GM18519 (cell line): ENCODE measurements at regions not wholly inside any gene's neighbourhood (a gene's known extent, or its start where the extent isn't known, plus 50 kb on each side); places are given as distances from the start of the nearest gene placed in this dataset.
"Not testable (repeated sequence)": the region's sequence is repeated elsewhere in the genome, so short reads cannot be mapped to it uniquely, and the experiment has no call there.

Experiments used
- ATAC-seq: cut with Tn5 transposase; IDR thresholded peaks from one replicate; pipeline ENCODE4 v1.9.1; 2021; ENCODE audit warnings: mild to moderate bottlenecking, moderate library complexity; ENCODE audit not compliant: unreplicated experiment, low FRiP score

DNA sequence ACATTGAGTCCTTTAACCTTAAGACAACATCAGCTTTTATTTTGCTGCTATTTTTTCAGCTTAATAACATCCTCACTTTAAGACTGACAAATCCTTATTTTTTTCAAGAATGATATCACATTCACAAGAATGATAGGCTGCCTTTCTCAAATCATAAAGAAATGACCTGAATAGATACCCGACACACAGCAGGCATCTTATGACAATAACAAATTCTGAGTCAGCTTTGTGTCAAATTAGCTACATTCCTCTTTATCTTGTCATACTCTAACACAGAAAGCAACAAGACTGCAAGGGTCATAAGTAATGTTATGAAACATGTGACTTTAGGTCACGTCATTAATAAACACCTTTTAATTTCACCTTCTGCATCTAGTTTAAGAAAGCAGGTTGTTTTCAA, 2387.6 kb downstream of the PCDH7 start:
- ATAC-seq = no peak

DNA sequence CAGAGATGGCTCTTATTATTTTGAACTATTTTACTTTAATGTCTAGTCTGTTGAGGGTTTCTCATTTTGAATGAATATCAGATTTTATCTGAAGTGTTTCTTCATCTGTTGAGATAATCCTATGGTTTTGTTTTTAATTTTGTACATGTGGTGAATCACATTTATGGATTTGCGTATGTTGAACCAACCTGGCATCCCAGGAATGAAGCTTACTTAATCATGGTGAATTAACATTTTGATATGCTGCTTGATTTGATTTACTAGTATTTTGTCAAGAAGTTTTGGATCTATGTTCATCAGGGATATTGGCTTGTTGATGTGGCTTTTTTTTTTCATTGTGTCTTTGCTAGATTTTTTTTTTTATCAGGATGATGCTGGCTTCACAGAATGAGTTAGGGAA, 2390.9 kb downstream of the PCDH7 start:
- no peak for ATAC-seq

DNA sequence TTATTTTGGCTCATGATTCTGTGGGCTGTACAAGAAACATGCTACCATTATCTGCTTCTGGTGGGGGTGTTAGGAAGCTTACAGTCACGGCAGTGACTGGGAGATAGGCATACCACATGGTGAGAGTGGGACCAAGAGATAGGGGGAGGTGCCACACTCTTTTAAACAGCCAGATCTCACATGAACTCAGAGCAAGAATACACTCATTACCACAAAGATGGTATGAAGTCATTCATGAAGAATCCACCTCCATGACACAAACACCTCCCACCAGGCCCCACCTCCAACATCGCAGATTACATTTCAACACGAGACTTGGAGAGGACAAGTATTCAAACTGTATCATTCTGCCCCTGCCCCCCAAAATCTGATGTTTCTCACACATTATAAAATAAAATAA, 2396.7 kb downstream of the PCDH7 start:
- no peak for ATAC-seq

DNA sequence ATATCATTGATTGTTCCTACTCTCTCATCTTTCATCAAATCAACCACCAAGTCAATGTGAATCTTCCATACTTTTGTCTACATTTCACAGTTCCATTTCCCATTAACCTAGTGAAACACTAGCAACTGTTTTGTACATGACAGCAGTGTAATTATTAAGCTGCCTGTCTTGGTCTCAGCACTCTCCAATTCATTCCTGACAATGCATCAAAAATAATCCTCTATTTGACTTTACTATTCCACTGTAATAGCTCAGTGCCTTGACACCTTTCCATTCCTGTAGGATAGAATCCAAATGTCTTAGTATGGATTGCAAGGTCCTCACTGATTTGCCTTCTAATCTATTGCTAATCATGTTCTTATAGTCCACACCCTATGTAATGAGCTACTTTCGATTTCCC, 2405.8 kb downstream of the PCDH7 start:
- no peak for ATAC-seq

DNA sequence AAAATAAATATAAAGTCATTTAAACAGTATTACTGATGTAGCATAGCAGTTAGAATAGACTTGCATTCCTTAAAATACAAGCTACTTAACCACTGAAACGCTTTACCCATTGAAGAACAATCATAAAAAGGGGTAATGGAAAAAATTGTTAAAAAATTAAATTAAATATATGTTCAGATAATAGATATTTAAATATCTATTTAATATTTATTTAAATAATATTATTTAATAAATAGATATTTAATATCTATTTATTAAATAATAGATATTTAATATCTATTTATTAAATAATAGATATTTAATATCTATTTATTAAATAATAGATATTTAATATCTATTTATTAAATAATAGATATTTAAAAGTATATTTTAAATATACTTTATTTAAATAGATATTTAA, 2410.5 kb downstream of the PCDH7 start:
- not testable (repeated sequence) for ATAC-seq

DNA sequence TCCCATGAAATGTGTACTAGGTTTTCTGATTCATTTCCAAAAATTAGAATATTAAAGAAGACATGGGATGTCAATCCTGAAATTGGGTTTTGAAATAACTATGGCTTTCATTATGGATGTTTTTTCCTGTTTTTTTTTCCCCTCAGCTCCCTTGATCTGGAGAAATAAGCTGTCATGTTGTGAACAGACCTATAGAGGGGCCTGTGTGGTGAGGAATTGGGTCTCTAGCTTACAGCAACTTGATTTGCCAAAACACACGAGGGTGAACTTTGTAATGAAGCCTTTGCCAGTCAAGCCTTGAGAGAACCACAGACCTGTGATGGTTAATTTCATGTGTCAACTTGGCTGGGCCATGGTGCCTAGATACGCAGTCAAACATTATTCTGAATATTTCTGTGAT, 2413.6 kb downstream of the PCDH7 start:
- no peak for ATAC-seq

DNA sequence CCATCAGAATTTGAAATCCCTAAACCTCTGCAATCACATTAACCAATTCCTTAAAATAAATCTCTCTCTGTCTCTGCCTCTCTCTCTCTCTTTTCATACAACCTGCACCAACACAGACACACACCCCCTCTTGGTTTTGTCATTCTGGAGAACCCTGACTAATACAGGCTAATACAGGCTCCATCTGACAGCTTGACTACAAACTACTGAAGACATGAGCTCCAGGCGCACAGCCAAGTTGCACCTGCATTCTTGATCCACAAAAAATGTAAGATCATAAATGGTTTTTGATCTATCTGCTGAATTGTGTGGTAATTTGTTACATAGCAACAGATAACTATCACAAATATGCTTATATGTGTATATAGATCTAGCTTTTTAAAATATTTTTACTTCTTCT, 2414.2 kb downstream of the PCDH7 start:
- no peak for ATAC-seq

DNA sequence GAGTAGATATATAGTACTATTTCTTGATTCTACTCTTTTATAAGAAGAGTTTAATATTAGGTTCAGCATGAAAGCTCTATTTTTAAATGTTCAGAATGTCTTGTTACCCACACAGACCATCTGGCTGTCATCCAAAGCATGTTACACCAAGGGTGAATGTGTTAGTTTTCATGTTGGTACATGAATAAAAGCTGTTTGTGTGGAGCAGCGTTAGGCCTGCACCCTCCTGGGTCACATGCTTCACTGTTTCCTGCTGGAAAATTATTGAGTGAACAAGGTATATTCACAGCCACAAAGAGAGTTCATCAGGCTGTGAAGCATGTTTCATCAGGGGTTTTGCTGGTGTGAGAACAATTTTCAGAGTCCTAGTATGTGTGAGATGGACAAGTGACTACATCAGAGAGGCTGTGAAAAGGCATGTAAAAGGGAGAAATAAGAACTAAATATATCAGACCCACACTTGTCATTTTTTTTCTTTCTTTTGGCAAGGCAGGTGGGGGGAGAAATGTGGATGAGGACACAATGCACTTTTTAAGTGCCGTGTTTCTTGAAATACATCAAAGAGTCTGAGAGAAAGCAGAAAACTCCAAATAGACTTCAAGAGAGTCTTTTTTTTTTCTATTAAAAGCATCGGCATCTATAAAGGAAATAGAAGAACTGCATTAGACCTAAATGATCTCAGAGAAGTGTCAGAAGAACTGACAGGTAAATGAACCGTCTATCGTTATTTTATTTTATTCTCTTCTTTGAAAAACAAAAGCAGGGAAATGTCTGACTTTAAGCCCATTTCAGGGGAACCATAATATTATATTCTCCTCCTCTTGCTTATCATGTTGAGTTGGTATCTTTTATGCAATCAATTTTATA, 2429.7 kb downstream of the PCDH7 start:
- no peak for ATAC-seq

DNA sequence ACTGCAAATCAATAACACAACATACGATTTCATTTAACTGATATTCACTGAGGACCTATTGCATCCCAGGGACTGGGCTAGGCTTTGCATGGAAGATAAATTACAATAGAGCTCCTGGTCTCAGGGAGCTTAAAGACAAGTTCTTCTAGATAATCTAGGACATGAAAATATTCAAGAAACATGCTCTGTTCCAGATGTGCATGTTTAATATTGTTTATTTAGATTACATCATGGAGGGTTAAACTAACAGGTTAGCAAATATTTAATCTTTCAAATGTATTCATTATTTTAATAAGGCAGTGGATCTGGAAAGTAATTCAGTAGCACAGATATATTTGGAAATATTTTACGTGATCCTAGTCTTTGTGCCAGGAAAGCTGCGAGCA, 2430.3 kb downstream of the PCDH7 start:
- no peak for ATAC-seq

DNA sequence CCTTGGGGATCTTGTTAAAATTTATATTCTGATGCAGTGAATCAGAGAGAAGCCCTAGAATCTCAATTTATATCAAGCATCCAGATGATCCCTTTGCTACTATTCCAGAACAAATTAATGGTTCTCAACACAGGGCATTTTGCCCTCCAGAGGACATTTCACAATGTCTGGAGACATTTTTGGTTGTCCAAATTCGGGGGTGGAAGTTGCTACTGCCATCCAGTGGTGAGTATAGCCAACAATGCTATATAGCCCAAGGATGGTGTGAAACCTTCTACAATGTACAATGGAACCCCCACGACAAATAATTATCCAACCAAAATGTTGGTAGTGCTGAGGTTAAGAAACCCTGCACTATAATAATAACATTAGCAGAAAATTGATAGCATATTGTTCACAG, 2440.0 kb downstream of the PCDH7 start:
- ATAC-seq = no peak

DNA sequence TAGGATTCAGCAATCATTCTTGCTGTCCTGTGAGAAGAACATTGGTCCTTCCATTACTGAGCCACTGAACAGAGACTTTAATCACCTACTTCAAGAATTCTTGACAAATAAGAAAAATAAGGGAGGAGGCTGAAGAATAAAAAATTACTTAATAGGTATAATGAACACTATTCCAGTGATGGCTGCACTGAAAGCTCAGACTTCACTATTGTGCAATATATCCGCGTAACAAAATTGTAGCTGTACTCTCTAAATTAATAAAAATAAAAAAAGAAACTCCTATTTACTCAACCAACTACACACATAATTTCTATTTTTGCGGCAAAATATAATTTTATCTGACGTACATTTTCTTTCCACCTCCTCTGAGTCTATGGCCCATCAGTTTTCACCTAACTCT, 2441.0 kb downstream of the PCDH7 start:
- ATAC-seq = no peak

DNA sequence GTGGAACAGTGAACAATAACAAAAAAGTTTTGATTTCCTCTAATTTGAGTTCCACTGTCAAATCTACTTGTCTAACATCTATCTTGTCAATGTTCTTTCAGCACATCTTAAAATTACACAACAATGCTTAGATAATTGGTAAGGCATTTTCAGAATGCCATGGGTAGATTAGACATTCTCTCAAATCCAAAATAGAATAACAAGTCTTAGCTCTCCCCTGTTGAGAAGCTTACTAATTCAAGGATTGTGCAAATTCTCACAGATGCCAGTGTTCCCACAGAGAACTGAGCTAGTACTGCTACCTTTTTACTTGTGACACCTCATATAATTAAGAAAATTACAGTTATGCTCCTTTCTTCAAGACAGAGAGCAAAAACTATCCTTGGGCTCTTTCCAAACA, 2442.0 kb downstream of the PCDH7 start:
- ATAC-seq = no peak

DNA sequence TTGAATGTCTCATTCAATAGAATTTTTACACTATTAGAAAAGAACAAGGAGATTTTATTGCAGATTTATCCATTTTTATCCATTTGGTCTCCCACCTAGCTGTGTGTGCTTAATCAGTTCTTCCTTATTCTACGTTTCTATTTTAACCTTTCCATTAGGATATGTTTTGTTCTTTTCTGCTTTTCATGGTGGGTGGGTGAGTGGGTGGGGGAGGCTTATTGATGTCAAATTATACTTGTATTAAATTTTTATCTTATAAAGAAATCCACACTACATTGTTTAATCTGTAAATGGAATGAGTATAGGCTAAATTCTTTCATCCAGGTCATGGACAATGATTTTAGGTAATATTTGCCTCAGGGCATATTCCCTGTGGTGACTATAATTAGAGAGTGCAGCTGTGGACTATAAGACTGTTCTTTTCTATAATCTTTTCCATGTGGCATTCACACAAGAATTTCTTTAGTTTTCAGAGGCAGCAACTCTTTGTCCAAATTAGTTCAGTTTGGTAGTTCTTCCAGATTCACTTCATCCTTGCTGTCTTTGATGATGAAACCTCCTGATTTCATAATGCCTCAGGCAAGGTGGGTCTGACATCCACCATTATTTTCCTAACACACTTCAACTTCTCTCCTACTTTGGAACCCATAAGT, 2451.8 kb downstream of the PCDH7 start:
- no peak for ATAC-seq

DNA sequence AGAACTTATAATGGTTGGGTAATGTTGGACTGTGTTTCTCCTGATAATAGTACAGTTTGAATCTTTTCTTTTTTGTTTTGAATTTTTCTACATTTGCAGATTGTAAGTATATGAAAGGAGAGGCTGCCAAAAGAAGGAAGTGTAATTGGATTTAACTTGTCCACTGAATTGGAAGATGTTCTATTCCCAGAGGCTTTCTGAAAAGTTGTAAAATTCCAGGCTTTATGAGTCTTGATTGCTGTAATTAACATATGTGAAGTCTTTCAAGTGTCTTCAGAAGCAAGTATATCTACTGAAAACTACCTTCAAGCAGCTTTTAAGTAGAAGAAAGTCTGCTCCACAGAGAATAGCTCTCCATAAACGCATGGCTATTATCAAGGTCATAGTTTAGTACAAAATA, 2456.4 kb downstream of the PCDH7 start:
- ATAC-seq = no peak

DNA sequence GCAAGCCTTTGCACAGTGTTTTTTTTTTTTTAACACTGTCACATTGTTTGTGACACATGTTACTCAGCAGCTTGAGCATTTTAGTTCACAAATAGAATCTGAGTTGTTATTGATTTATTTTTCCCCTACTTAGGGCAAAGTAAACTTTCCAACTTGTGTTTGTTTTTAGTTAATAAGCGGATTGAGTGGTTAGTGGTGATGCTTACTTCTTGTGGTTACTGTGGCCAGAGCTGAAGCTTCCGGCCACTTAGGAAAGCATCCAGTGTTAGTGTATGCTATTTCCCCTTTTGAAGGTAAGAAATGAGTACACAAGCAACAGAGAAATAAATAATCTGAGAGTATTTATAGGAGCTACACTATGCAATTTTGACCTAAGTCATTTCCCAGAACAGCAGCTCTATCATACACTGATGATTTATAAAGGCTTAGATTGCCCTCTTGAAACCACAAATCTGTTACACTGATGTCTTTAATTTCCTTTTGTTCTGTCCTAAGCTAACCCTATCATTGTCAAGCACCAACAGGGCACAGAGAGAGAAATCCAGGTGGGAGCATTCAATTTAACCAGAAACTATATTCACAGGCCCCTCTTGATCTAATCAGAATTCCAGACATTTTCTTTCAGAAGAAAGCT, 2464.6 kb downstream of the PCDH7 start:
- peak; percentile 91 for ATAC-seq

DNA sequence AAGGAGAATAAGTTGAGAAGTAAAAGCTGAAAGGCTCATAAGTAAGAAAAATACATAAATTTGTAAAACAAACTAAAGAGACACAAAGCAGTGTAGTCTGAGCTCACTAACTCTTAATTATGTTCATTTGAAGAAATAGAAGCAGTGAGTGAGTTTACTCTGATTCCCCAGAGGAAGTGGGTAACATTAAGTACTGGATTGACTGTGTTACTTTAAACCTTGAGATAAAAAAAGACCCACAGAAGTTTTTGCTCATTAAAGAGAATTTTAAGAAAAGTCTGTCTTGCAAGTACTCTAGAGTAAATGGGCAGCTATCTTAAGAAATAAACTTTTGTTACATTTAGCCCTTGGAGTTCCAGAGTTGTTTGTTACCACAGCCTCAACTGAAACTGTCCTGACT, 2466.9 kb downstream of the PCDH7 start:
- ATAC-seq = peak; percentile 58

DNA sequence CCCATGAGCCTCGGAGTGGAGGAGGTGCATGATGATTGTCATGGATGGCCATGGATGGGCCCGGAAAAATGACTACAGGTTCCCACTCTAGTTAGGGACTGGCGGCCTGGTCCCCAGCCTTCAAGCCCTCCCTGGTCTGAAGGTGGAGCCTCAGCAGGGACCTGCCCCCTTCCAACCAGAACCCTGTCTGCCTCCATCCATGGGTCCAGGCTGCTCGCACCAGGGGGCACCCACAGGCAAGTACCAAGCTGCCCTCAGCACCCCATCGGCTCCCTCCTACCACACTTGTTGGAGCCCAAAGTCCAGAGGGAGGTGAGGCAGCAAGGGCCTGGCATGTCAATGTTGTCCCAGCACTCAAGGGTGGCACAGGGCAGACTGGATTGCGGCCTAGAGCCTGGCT, 2468.6 kb downstream of the PCDH7 start:
- ATAC-seq = no peak

DNA sequence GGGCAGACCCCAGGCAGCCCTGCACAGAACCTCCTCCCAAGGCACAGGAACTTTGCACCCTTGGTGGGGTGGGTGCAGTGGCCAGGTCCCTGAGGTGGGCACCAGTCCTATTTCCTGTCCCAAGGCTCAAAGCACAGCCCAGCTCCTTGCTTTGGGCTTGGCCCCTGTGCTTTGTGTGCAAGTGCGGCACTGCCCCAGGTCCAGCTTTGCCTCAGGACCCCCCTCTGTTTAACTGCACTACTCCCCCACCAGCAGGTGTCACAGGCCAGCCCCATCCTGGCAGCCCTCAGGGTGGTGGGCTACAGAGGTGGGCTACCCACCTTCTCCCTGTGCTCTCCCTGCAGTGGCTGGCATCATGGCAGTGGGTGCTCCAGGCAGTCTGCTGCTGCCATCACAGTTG, 2469.0 kb downstream of the PCDH7 start:
- no peak for ATAC-seq

DNA sequence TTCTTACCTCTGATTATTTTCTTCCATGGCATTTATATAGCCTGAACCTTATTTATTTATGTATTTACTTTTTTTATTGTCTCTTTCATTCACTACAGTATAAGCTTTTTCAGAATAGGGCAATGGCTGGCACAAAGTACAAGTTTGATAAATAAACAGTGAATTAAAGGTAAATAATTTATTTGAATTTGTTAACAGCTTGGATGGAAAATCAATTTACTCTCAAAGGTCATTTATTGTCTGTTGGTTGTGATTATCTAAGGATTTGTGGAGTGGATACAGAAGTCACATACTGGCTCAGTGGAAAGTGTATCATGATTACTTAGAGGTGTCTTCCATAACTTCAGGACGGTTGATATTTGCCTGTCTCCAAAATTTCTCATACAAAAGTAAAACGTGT, 2472.9 kb downstream of the PCDH7 start:
- ATAC-seq = no peak

DNA sequence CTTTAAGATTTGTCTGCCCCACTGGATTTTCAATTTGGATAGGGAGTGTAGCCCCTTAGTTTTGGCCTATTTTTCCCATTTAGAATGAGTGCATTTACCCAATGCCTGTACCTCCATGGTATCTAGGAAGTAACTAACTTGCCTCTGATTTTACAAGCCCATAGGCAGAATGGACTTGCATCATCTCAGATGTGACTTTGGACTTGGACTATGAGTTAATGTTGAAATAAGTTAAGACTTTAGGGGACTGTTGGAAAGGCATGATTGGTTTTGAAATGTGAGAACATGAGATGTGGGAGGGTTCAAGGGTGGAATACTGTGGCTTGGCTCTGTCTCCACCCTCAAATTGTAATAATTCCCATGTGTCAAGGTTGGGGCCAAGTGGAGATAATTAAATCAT, 2480.2 kb downstream of the PCDH7 start:
- no peak for ATAC-seq

DNA sequence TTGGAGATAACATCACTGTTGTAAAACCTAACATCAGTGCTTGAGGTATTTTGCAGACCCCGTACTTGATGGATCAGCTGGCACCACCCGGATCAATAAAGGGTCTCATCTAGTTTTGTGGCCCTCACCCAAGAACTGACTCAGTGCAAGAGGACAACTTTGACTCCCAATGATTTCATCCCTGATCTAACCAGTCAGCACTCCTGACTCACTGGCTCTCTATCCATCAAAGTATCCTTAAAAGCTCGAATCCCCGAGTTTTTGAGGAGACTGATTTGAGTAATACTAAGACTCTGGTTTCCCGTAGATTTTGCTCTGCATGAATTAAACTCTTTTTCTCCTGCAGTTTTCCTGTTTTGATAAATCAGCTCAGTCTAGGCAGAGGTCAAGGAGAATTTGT, 2498.1 kb downstream of the PCDH7 start:
- no peak for ATAC-seq

DNA sequence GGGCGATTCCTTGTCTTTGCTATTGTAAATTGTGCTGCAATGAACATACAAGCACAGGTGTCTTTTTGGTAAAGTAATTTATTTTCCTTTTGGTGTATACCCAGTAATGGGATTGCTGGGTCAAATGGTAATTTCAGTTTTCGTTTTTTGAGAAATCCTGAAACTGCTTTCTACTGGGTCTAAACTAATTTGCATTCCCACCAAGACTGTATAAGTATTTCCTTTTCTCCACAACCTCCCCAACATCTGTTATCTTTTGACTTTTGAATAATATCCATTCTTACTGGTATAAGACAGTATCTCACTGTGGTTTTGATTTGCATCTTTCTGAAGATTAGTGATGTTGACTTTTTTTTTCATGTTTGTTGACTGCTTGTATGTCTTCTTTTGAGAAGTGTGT, 2506.0 kb downstream of the PCDH7 start:
- peak; percentile 73 for ATAC-seq
